Eye (tissue), 1 donor: ENCODE measurements at regions not wholly inside any gene's neighbourhood (a gene's known extent, or its start where the extent isn't known, plus 50 kb on each side); places are given as distances from the start of the nearest gene placed in this dataset.

Experiments used
- DNase-seq: peaks from one replicate; pipeline ENCODE4 v3.0.0-alpha.2; 2015

DNA sequence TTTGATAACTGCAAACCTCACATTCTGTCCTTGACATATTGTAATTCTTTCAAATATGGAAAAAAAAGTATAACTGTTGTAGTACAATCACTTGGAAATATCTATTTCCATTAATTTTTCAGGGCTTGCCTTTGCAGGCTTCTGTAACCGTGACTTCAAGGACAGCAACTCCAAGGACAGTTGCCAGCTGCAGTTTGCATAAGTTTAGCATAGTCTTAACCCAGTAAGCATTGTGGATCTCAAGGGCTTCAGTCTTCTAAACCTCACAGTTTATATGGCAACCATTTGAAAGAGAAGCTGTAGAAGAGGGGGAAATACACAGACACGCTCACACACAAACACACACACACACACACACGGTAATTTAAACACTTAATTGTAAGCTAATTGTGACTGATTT is 112.8 kb upstream of the GPR149 start:
- DNase-seq = no peak

DNA sequence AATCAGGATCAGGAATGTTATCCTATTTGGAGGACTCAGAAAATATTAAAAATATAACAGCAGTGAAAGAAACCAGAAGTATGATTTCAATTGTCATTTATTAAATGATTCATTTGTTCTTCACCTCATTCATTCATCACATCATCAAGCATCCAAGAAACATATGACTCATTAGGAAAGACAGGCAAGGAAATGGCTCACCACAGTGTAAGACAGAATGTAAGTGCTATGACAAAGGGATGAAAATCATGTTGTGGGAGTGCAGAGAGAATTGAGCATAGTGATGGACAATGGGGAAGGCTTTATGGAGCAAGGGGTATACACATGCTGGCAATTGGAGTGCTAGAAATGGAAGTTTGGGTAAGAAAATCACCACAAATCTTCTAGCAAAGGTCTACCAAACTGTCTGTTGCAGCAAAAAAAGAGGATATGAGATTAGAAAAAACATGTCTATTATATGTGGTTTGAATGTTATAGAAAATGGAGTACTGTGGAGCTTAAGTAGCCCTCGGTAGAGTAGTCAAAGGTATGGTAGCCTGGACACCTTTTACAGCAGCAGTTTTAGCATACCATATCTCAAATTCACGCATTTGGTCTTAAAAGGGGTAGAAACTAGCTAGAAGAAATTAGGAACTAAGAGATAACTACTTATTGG is 111.1 kb upstream of the GPR149 start:
- no peak for DNase-seq

DNA sequence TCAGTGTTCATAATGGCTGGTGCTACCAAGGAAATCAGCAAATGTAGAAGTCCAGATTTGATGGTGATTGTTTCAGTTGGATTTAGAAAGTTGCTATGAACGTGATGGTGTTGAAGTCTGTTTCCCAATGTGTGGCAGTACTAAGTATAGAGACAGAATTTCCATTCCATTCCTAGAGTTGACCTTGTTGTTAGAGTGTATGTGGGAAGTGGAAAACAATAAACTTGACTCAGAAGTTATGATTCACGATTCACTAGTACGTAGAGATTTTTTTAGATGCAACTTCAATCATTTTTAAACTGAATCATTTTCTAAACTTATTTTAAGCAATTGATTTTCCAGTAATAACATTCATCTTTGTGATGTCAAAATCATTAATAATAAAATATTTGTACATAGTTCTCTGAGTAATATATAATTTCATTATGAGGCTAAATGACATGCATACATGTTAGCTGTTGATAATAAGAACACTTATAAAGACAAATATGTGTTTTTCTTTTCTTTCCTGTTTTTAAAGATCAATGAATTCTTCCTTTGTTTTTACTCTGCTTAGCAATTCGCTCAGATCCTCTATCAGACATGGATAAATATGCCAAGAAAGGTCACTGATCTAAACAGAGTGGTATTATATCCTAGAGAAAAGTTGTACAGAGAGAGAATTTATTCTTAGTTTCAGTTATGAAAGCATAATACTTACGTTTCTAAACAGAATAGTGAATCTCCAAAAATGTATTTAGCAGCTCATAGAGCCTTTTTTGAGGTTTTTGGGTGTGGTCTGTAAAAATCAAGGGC is 108.8 kb upstream of the GPR149 start:
- DNase-seq = no peak

DNA sequence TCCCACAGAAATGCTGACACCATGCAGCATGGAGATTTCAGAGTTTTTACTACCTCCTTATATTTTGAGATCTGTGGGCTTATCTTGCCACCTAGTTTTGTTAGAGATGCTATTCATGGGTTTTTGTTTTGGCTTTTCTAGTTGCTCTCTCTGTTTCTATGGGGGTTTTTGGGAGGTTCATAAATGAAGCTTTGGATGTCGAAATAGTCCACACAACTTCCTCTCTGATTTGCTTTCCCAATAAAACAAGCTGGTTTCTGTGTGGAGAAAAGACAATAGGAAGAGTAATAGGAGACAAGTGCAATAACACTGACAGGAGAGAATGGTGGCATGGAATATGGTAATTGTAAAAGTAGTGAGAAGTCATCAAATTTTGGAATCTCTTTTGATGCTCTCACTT is 106.8 kb upstream of the GPR149 start:
- no peak for DNase-seq

DNA sequence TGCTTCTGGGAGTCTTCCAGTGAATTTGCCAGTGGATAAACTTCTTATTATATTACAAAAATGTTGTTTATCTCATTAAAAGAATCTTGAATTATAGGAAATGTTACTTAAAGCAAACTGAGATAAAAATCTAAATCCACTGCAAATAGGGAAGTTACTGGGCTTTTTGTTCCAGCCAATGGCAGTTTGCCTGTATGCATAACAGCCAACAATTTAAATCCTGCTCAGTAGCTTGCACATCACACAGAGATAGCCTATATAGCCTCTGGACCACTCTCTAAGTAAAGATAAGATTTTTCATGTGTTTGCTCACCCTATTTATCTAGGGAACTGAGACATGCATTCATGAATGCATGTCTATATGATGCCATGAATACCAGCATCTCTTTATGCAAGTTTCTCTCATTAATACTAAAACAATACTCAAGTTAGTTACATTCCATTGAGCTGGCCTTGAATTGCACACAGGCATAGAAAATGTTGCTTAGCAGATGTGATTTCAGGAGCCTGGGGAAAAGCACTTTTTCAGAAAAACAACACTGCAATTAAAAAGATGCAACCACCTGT is 92.1 kb upstream of the GPR149 start:
- no peak for DNase-seq

DNA sequence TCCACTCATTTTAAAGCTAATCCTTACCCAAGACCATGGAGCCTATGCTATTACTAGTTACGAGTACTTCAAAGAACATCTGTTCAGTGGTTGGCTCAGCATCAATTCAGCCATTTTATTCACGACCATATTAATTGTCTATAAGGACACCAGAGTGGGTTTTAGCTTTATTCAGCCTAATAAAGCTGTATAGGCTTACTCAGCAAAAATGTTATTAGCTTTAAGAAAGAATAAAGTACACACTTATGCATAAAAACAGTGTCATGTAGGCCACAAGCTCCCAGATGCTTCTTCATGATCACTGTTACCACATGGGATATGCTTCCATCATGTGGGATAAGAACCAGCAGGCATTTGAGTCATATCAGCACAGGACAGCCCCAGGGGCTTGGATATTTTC is 87.4 kb upstream of the GPR149 start:
- no peak for DNase-seq

DNA sequence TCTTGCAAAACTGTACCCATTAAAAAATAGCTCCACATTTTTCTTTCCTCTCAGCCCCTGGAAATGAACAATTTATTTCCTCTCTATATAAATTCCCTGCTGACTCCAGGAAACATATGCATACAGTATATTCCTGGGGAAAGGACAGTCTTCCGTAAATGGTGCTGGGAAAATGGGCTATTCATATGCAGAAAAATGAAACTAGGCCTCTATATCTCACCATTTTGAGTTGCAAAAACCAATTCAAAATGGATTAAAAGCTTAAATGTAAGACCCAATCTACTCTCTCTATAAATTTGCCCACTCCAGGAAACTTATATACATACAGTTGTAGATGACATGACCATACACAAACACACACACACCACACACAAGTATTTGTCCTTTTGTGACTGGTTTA is 85.9 kb upstream of the GPR149 start:
- no peak for DNase-seq

DNA sequence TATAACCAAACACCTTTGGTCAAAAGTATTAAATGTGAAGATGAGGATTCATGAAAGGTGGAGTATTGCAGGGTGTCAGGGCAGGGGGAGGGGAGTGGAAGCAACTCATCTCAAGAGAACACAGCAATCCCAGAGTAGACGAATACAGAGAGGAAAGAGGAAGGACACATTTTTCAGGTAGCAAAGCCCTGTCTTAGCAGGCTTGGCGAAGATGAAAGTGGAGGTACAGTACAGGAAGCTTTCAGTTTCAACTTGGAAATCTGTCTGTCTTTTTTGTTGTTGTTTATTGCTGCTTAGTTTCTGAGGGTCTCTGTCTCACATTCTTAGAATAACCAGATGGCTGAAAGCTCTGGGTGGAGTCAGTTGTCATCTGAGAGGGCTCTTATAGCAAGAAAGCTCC is 80.8 kb upstream of the GPR149 start:
- DNase-seq = no peak

DNA sequence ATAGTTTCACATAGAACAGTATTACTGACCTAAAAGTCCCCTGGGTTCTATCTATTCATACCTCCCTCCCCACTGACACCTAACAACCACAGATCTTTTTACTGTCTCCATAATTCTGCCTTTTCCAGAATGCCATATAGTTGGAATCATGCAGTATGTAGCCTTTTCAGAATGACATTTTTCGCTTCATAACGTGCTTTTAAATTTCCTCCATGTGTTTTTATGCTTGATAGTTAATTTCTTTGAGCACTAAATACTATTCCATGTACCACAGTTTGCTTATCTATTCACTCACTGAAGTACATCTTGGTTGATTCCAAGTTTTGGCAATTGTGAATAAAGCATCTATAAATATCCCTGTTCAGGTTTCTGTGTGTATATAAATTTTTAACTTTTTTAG is 77.7 kb upstream of the GPR149 start:
- DNase-seq = no peak

DNA sequence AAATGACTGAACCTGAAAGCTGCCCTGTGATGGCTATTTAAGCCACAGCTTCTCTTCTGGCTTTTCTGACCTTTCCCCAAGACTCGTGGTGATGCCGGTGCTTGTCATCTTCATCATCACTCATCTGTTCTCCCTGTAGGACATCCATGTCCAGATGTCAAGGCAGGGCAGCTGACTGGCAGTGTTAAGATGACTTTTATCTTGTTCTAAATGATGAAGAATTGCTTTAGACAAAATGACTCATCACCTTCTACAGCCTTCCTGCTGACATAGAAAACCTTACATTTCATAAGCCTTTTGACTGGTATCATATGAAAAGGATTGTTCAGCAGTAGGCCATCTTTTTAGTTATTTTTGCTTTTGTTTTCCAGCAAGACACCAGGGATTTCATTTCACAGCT is 67.0 kb upstream of the GPR149 start:
- DNase-seq = peak; percentile 7

DNA sequence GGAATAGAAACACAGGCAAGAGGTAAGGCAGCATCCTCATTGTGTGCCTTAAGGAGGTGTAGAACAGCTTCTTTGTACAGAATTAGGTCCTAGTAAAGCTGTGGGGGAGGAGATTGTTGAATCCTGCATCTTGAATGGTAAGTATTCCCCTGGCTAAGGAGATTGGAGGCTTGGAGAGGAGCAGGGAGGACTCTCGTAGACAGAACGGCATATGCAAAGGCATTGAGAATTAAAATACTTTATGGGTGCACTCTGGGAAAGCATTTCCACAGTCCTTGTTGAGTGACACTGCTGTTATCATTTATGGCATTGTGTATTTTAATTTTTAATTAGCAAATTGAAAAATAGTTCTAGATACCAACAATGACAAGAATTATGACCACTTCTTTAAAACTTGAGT is 66.5 kb upstream of the GPR149 start:
- DNase-seq = no peak

DNA sequence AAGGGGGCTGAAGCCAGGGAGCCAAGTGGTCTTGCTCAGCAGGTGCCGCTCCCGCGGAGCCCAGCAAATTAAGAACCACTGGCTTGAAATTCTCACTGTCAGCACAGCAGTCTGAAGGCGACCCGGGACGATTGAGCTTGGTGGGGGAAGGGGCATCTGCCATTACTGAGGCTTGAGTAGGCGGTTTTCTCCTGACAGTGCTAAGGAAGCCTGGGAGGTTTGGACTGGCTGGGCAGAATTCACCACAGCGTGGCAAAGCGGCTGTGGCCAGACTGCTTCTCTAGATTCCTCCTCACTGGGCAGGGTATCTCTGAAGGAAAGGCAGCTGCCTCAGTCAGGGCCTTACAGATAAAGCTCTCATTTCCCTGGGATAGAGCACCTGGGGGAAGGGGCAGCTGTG is 57.0 kb upstream of the GPR149 start:
- no peak for DNase-seq

DNA sequence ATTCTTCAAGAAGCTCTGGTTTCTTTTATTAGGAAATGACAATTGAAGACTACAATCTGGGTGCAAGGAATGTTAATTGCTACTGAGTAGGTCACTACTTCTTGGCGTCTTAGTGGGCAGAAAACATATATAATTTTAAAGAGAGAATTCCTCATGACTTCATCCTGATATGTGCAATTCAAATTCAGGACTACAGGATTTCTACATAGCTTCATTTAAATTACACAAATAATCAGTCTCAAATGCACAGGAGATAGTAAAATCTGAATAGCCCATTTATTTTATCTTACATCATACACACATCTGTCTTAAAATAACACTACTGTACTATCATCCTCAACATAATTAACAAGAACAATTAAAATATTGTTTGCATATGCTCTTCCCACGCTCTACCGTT is 52.5 kb upstream of the GPR149 start:
- no peak for DNase-seq

DNA sequence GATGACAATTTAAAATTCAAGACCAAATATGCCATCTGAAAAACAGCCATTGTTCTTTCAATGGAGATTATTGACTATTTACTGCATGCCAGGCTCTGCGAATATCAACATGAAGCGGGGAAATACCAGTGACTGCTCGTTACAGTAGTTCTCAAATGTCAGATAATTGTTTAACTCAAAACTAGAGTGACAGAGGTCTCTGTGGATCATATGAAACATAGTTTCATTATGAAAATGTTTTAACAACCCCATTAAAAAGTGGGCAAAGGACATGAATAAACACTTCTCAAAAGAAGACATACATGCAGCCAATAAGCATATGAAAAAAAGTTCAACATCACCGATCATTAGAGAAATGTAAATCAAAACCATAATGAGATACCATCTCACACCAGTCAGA is 50.0 kb upstream of the GPR149 start:
- no peak for DNase-seq
